H54 (cell line): ENCODE measurements at regions not wholly inside any gene's neighbourhood (a gene's known extent, or its start where the extent isn't known, plus 50 kb on each side); places are given as distances from the start of the nearest gene placed in this dataset.
A peak's percentile ranks its signal among the peaks of the same experiment; 100 is the strongest.

Experiments used
- DNase-seq: peaks from one replicate; pipeline ENCODE4 v3.0.0; 2011; ENCODE audit warnings: low spot score, mixed read lengths; ENCODE audit not compliant: insufficient read length
- FAIRE-seq: peaks from 3 replicates; lab custom pipeline; 2011; peaks lifted over from hg19 to GRCh38; lab: Jason Lieb, UNC
- POLR2A ChIP-seq: IDR thresholded peaks from 2 replicates; pipeline ENCODE4 v1.6.1; 2011; ENCODE audit warnings: low read depth, mild to moderate bottlenecking, low read length

GRCh38 chr5:158033076-158033475 is 174.1 kb upstream of the CLINT1 start:
- FAIRE-seq (no peak), DNase-seq (no peak)
- no peak for TF ChIP-seq POLR2A

- TF ChIP-seq POLR2A = no peak
Measured at GRCh38 chr5:158032246-158032645, 173.3 kb upstream of the CLINT1 start.

GRCh38 chr5:158027806-158028775 is 169.1 kb upstream of the CLINT1 start:
- DNase-seq = no peak
- no peak for TF ChIP-seq POLR2A
- no peak for FAIRE-seq

More at GRCh38 chr5:158032246-158032645, 173.3 kb upstream of the CLINT1 start:
- no peak for DNase-seq
- FAIRE-seq = no peak

- no peak for DNase-seq
- TF ChIP-seq POLR2A = no peak
- no peak for FAIRE-seq
Measured at GRCh38 chr5:158026304-158027031, 167.5 kb upstream of the CLINT1 start.

GRCh38 chr5:158023266-158023665 is 164.3 kb upstream of the CLINT1 start:
- no peak for DNase-seq
- no peak for TF ChIP-seq POLR2A
- FAIRE-seq = no peak

GRCh38 chr5:158022837-158023236 is 163.9 kb upstream of the CLINT1 start:
- FAIRE-seq (no peak), DNase-seq (no peak)
- no peak for TF ChIP-seq POLR2A

- TF ChIP-seq POLR2A = no peak
- DNase-seq (no peak), FAIRE-seq (no peak)
Measured at GRCh38 chr5:158022393-158022792, 163.4 kb upstream of the CLINT1 start.

- TF ChIP-seq POLR2A = no peak
- FAIRE-seq = no peak
- DNase-seq = no peak
Measured at GRCh38 chr5:158020555-158021418, 161.8 kb upstream of the CLINT1 start.

- TF ChIP-seq POLR2A = no peak
- DNase-seq (no peak), FAIRE-seq (no peak)
Measured at GRCh38 chr5:158017469-158017868, 158.5 kb upstream of the CLINT1 start.

GRCh38 chr5:158014372-158014771 is 155.4 kb upstream of the CLINT1 start:
- FAIRE-seq (no peak), DNase-seq (no peak)
- no peak for TF ChIP-seq POLR2A

GRCh38 chr5:158013939-158014338 is 155.0 kb upstream of the CLINT1 start:
- DNase-seq (peak; percentile 22), FAIRE-seq (no peak)
- TF ChIP-seq POLR2A = no peak

- DNase-seq (no peak), FAIRE-seq (no peak)
- no peak for TF ChIP-seq POLR2A
Measured at GRCh38 chr5:158013303-158013702, 154.4 kb upstream of the CLINT1 start.

- DNase-seq = no peak
- FAIRE-seq = no peak
- TF ChIP-seq POLR2A = no peak
Measured at GRCh38 chr5:158011422-158011821, 152.5 kb upstream of the CLINT1 start.
